Heart right ventricle (tissue), 16 donors: ENCODE measurements at regions not wholly inside any gene's neighbourhood (a gene's known extent, or its start where the extent isn't known, plus 50 kb on each side); places are given as distances from the start of the nearest gene placed in this dataset.

Experiments used
- ATAC-seq, 8 donors: fragments of 200-7000 bp; cut with Tn5 transposase; one replicate each; pipeline ENCODE4 v1.9.1; 2020; ENCODE audit warnings: mild to moderate bottlenecking in 8 of 8, moderate library complexity in 8 of 8, moderate number of reproducible peaks in 1 of 8
- DNase-seq, 2 donors: peaks; one replicate each; pipeline ENCODE4 v3.0.0-alpha.2; 2020
- H3K27ac ChIP-seq, 10 donors: fragments of 200-600 bp; sonication (generic) in 2 of 10; one replicate each; pipeline versions ENCODE4 v1.5.0 to v1.8.0; 2020 to 2022; ENCODE audit warnings: mild to moderate bottlenecking in 3 of 10
- H3K27me3 ChIP-seq, 7 donors: fragments of 200-600 bp; one replicate each; pipeline ENCODE4 v1.8.0; 2021 to 2022; ENCODE audit warnings: mild to moderate bottlenecking in 2 of 7
- H3K36me3 ChIP-seq, 9 donors: fragments of 200-600 bp; sonication (generic) in 1 of 9; one replicate each; pipeline versions ENCODE4 v1.5.0 to v1.8.0; 2020 to 2022; ENCODE audit warnings: mild to moderate bottlenecking in 2 of 9
- H3K4me1 ChIP-seq, 9 donors: fragments of 200-600 bp; sonication (generic) in 1 of 9; one replicate each; pipeline versions ENCODE4 v1.5.0 to v1.8.0; 2020 to 2022; ENCODE audit warnings: mild to moderate bottlenecking in 4 of 9
- H3K4me3 ChIP-seq, 10 donors: fragments of 200-600 bp; sonication (generic) in 2 of 10; one replicate each; pipeline versions ENCODE4 v1.5.0 to v1.8.0; 2020 to 2022; ENCODE audit warnings: mild to moderate bottlenecking in 7 of 10, moderate library complexity in 2 of 10
- H3K9me3 ChIP-seq, 11 donors: fragments of 200-600 bp in 10 of 11; sonication (generic) in 2 of 11; one replicate each; pipeline versions ENCODE4 v1.5.0 to v1.8.0; 2013 to 2022; ENCODE audit warnings: mild to moderate bottlenecking in 2 of 11, control low read depth in 1 of 11, moderate library complexity in 1 of 11
- WGBS, 2 donors: extraction: QIAGEN DNeasy Blood & Tissue Kit; methylation state at CpG; one replicate each; pipeline ENCODE4 v1.1.7; 2013; ENCODE audit warnings: inconsistent platforms in 1 of 2; 5-methylcytosine and 5-hydroxymethylcytosine counted together
- intact Hi-C, 10 donors: fragments of 100-400 bp; cut with DNase I; formaldehyde crosslinking; loops; one replicate each; pipeline versions ENCODE4 v1.11.1 to v1.14.2; 2022
- TF ChIP-seq, protein P1 (sequence below), 9 donors: fragments of 200-600 bp; sonication (generic) in 2 of 9; IDR thresholded peaks; one replicate each; pipeline versions ENCODE4 v1.5.0 to v1.8.0; 2021 to 2022; ENCODE audit warnings: antibody characterized with exemption in 9 of 9, mild to moderate bottlenecking in 5 of 9, moderate library complexity in 1 of 9
- donor health status: Arrhythmogenic right ventricular cardiomyopathy.
- donor health status: ischemic (EF 13 %, LVEDD 7.1; RV severe dilation, severe dysfunction).
- donor health status: healthy with polysubstance abuse.
- donor health status: DM: no; HTN: yes; CAD: no.
- donor health status: DM: no; HTN: no; CAD: no.
- donor health status: ischemic (EF 25% LVEDD 6.9; RV normal size, moderate dysfunction).
- donor health status: ischemic (EF 25% LVEDD 5.7; RV mildly dilated, moderate dysfunction).
- donor health status: healthy.
- donor health status: DM: yes; HTN: yes; CAD: no.
- donor health status: Ischemic cardiomyopathy.
- donor health status: ischemic (EF 35%, LVEDD 5.7; RV mildly dilated, moderate dysfunction).
- donor health status: nonischemic (EF 11% LVEDD 7.7; RV severe dilation, severe dysfunction).
- donor health status: DM: yes; HTN: yes; CAD: no.
- donor health status: PGD.
- donor health status: ischemic (EF 29% LVEDD 5.4; RV normal size, mild dysfunction).
- donor health status: nonischemic (EF 23%, LVEDD 6.1; RV moderate dilation, normal function).

DNA sequence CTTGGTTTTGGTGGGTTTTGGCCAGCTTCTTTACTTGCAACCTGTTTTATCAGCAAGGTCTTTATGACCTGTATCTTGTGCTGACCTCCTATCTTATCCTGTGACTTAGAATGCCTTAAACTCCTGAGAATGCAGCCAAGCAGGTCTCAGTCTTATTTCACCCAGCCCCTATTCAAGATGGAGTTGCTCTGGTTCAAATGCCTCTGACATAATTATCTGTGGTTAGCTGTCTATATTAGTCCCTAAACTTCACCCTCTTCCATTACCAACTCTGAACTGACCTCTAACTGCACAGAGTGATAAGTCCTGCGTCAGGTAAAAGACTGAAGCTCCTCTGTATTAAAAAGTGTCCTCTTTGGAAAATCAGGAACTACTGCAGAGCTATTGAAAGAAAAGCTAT lies 61.9 kb upstream of the CD96 start:
- no peak overlapping the region for H3K4me3 ChIP-seq
- intact Hi-C loops, result no loop called here

DNA sequence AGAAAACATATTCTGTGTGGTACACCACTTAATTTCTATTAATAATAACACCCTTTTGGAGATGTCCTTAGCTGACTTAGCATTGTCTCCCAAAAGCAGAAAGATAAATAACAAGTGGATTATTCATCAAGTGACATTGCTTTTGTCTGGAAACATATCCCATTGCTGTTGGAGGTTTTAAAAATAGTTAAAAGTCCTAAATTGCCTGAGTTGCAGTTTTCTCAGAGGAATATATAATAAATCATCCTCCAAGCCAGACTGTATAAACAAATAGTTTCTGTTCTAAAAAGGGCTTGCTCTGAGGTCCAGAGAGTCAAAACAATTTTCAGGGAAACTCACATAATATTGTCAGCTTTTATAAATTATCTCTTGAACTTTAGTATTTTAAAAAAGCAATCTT lies 60.4 kb upstream of the CD96 start:
- TF ChIP-seq, protein P1, sequence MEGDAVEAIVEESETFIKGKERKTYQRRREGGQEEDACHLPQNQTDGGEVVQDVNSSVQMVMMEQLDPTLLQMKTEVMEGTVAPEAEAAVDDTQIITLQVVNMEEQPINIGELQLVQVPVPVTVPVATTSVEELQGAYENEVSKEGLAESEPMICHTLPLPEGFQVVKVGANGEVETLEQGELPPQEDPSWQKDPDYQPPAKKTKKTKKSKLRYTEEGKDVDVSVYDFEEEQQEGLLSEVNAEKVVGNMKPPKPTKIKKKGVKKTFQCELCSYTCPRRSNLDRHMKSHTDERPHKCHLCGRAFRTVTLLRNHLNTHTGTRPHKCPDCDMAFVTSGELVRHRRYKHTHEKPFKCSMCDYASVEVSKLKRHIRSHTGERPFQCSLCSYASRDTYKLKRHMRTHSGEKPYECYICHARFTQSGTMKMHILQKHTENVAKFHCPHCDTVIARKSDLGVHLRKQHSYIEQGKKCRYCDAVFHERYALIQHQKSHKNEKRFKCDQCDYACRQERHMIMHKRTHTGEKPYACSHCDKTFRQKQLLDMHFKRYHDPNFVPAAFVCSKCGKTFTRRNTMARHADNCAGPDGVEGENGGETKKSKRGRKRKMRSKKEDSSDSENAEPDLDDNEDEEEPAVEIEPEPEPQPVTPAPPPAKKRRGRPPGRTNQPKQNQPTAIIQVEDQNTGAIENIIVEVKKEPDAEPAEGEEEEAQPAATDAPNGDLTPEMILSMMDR (IDR thresholded peaks at IDR 0.05), result no peak
- intact Hi-C loops, result no loop called here
- ATAC-seq, result no peak

More for the DNA sequence above, 61.9 kb upstream of the CD96 start:
- no peak overlapping the region for H3K27ac ChIP-seq
- TF ChIP-seq, protein P1 (IDR thresholded peaks at IDR 0.05), result no peak
- DNase-seq (no peak), ATAC-seq (no peak)
- no peaks in the 10 kb centered on the region for H3K9me3 ChIP-seq
- no peaks in the 10 kb centered on the region for H3K4me1 ChIP-seq
- WGBS, 2 donors, result 83 to 94% methylated on average over 1 of the region's 1 CpG
- no peaks in the 10 kb centered on the region for H3K36me3 ChIP-seq
- no peaks in the 10 kb centered on the region for H3K27me3 ChIP-seq

DNA sequence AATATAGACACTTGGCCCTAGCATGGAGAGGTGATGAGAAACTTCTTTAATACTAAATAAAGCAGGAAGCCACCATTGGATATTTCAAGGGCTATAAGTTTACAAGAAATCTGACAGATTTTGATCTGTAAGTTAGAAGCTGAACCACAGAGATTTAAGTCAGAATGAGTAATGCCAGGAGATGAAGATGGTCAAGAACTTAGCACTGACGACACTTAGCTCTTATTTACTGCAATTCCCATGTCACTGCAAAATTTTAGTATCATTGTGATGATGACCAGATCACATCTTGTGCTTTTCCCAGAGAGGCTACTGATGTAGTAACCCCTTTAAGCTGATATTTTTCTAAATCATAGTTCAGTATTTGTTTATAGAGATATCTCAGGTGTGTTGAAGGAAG lies 59.4 kb upstream of the CD96 start:
- Histone ChIP-seq H3K27ac (no peak overlapping the region), H3K4me1 (no peaks in the 10 kb centered on the region), H3K27me3 (no peaks in the 10 kb centered on the region), H3K4me3 (no peak overlapping the region), H3K9me3 (peaks cover 0 to 6% (median 0%) of the 10 kb centered on the region in 11 donors), H3K36me3 (no peaks in the 10 kb centered on the region)
- DNase-seq, result no peak
- TF ChIP-seq, protein P1 (IDR thresholded peaks at IDR 0.05), result no peak
- ATAC-seq, result no peak
- intact Hi-C loops, result no loop called here
- 86 to 88% methylated on average over 1 of the region's 1 CpG for WGBS, 2 donors

More for the DNA sequence above, 60.4 kb upstream of the CD96 start:
- Histone ChIP-seq H3K4me1 (no peaks in the 10 kb centered on the region), H3K27ac (no peak overlapping the region), H3K27me3 (no peaks in the 10 kb centered on the region), H3K36me3 (no peaks in the 10 kb centered on the region), H3K4me3 (no peak overlapping the region), H3K9me3 (no peaks in the 10 kb centered on the region)
- DNase-seq, result no peak

DNA sequence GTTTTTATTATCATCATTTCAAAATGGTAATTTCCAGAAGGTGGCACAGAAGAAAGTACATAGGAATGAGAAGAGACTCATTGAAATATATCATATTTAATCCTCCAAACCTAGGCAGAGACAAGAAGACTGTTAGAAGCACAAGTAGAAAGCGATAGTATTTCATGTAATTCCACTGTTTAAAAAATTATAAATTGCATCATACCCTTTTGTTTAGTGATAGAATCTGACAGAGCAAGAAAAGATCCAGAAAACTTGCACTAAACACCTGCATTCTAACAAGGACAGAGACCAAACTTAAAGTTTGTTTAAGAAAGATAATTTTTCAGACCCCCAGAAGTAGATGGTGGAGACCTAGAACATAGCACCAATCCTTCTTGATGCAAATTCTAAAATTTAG lies 56.9 kb upstream of the CD96 start:
- ATAC-seq (no peak), DNase-seq (no peak)
- intact Hi-C loops, result no loop called here
- Histone ChIP-seq H3K27ac (no peak overlapping the region), H3K27me3 (no peaks in the 10 kb centered on the region), H3K36me3 (no peaks in the 10 kb centered on the region), H3K4me3 (no peak overlapping the region), H3K9me3 (peaks cover 0 to 9% (median 0%) of the 10 kb centered on the region in 11 donors), H3K4me1 (no peaks in the 10 kb centered on the region)
- TF ChIP-seq, protein P1 (IDR thresholded peaks at IDR 0.05), result no peak
- WGBS, 2 donors, result 87 to 90% methylated on average over 1 of the region's 1 CpG
